Fibroblast of the aortic adventitia (primary cell): ENCODE measurements at regions not wholly inside any gene's neighbourhood (a gene's known extent, or its start where the extent isn't known, plus 50 kb on each side); places are given as distances from the start of the nearest gene placed in this dataset.

Experiments used
- DNase-seq: peaks from one replicate; pipeline ENCODE4 v3.0.0-alpha.2; 2010; ENCODE audit warnings: low read depth
- H3K4me3 ChIP-seq: 2 replicates; pipeline ENCODE4 v1.5.1; 2011; ENCODE audit warnings: low read depth, mild to moderate bottlenecking, control low read depth, low read length, moderate library complexity
- CTCF ChIP-seq: IDR thresholded peaks from 2 replicates; pipeline ENCODE4 v1.5.1; 2011; ENCODE audit warnings: mild to moderate bottlenecking, low read length, control low read depth, inconsistent platforms; ENCODE audit not compliant: insufficient read depth

- TF ChIP-seq CTCF = no peak
- DNase-seq = no peak
- H3K4me3 ChIP-seq = no peak overlapping the region
These were observed 1938.0 kb upstream of the PIK3C3 start for GRCh38 chr18:40017021-40017420.

- no peak for TF ChIP-seq CTCF
- H3K4me3 ChIP-seq = no peak overlapping the region
- DNase-seq = no peak
These were observed 1938.6 kb upstream of the PIK3C3 start for GRCh38 chr18:40016405-40016804.

- no peak for TF ChIP-seq CTCF
- H3K4me3 ChIP-seq = no peak overlapping the region
- no peak for DNase-seq
These were observed 1941.9 kb upstream of the PIK3C3 start for GRCh38 chr18:40013001-40013609.

GRCh38 chr18:40011201-40011600 is 1943.8 kb upstream of the PIK3C3 start:
- no peak for TF ChIP-seq CTCF
- no peak overlapping the region for H3K4me3 ChIP-seq
- no peak for DNase-seq

GRCh38 chr18:40006634-40007033 is 1948.4 kb upstream of the PIK3C3 start:
- DNase-seq = no peak
- TF ChIP-seq CTCF = no peak
- no peak overlapping the region for H3K4me3 ChIP-seq

- H3K4me3 ChIP-seq = no peak overlapping the region
- DNase-seq = no peak
- no peak for TF ChIP-seq CTCF
These were observed 1950.8 kb upstream of the PIK3C3 start for GRCh38 chr18:40004246-40004645.

GRCh38 chr18:39998317-39998716 is 1956.7 kb upstream of the PIK3C3 start:
- no peak overlapping the region for H3K4me3 ChIP-seq
- no peak for TF ChIP-seq CTCF
- DNase-seq = no peak
